HepG2 (cell line): ENCODE measurements at regions not wholly inside any gene's neighbourhood (a gene's known extent, or its start where the extent isn't known, plus 50 kb on each side); places are given as distances from the start of the nearest gene placed in this dataset.

Experiments used
- SMAD9 ChIP-seq: sonication (generic); formaldehyde crosslinking; IDR thresholded peaks from 2 replicates; pipeline ENCODE4 v1.5.1; 2020; ENCODE audit warnings: mild to moderate bottlenecking, missing genetic modification reagents
- ZKSCAN8 ChIP-seq: IDR thresholded peaks from 2 replicates; pipeline ENCODE4 v1.6.1; 2016; ENCODE audit warnings: borderline replicate concordance, missing genetic modification reagents, missing compliant biosample characterization
- ZNF468 ChIP-seq: sonication (generic); formaldehyde crosslinking; IDR thresholded peaks from 2 replicates; pipeline ENCODE4 v1.8.0; 2022; ENCODE audit warnings: mild to moderate bottlenecking, moderate library complexity, missing genetic modification reagents
- TF ChIP-seq, protein P1 (sequence below): fragments of 450-650 bp; IDR thresholded peaks from 2 replicates; pipeline ENCODE4 v1.6.1; 2017; ENCODE audit warnings: mild to moderate bottlenecking
- TF ChIP-seq, protein P2 (sequence below): fragments of 450-650 bp; IDR thresholded peaks from 2 replicates; pipeline ENCODE4 v1.6.1; 2017
- TF ChIP-seq, protein P3 (sequence below): sonication (generic); formaldehyde crosslinking; IDR thresholded peaks from 2 replicates; pipeline ENCODE4 v1.4.0; 2020; ENCODE audit warnings: mild to moderate bottlenecking, missing genetic modification reagents
- TF ChIP-seq, protein P4 (sequence below): IDR thresholded peaks from 2 replicates; pipeline ENCODE4 v1.6.1; 2016; ENCODE audit warnings: low read depth, control low read depth
- TF ChIP-seq, protein P5 (sequence below): sonication (generic); formaldehyde crosslinking; IDR thresholded peaks from 2 replicates; pipeline ENCODE4 v1.8.1; 2022; ENCODE audit warnings: mild to moderate bottlenecking, missing genetic modification reagents
- TF ChIP-seq, protein P6 (sequence below): sonication (generic); formaldehyde crosslinking; conservative IDR thresholded peaks from 2 replicates; pipeline ENCODE4 v1.8.1; 2023; ENCODE audit warnings: missing genetic modification reagents

DNA sequence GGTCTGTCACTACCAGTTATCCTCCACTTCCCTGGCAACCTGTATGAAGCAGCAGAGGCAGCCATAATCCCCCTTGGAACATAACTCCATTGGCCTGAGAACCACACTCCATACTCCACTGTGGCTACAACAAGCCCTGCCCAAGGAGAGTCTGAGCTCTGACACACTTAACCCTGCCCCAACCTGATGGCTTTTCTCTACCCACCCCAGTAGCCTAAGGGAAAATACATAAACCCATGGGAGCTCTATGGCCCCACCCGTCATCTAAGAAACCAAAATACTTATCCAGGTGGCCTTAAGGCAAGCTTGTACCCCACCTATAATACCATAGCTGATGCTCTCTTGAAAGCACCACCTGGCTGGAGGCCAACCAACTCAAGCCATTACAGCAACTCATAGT is 324.8 kb upstream of the GLI3 start (continued):
- TF ChIP-seq, protein P1, sequence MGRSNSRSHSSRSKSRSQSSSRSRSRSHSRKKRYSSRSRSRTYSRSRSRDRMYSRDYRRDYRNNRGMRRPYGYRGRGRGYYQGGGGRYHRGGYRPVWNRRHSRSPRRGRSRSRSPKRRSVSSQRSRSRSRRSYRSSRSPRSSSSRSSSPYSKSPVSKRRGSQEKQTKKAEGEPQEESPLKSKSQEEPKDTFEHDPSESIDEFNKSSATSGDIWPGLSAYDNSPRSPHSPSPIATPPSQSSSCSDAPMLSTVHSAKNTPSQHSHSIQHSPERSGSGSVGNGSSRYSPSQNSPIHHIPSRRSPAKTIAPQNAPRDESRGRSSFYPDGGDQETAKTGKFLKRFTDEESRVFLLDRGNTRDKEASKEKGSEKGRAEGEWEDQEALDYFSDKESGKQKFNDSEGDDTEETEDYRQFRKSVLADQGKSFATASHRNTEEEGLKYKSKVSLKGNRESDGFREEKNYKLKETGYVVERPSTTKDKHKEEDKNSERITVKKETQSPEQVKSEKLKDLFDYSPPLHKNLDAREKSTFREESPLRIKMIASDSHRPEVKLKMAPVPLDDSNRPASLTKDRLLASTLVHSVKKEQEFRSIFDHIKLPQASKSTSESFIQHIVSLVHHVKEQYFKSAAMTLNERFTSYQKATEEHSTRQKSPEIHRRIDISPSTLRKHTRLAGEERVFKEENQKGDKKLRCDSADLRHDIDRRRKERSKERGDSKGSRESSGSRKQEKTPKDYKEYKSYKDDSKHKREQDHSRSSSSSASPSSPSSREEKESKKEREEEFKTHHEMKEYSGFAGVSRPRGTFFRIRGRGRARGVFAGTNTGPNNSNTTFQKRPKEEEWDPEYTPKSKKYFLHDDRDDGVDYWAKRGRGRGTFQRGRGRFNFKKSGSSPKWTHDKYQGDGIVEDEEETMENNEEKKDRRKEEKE: no peak
- TF ChIP-seq, protein P2, sequence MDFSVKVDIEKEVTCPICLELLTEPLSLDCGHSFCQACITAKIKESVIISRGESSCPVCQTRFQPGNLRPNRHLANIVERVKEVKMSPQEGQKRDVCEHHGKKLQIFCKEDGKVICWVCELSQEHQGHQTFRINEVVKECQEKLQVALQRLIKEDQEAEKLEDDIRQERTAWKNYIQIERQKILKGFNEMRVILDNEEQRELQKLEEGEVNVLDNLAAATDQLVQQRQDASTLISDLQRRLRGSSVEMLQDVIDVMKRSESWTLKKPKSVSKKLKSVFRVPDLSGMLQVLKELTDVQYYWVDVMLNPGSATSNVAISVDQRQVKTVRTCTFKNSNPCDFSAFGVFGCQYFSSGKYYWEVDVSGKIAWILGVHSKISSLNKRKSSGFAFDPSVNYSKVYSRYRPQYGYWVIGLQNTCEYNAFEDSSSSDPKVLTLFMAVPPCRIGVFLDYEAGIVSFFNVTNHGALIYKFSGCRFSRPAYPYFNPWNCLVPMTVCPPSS: no peak
- TF ChIP-seq, protein P3, sequence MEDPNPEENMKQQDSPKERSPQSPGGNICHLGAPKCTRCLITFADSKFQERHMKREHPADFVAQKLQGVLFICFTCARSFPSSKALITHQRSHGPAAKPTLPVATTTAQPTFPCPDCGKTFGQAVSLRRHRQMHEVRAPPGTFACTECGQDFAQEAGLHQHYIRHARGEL (CRISPR knock-in tag): no peak
- TF ChIP-seq ZKSCAN8 (CRISPR knock-in tag): no peak
- TF ChIP-seq, protein P4, sequence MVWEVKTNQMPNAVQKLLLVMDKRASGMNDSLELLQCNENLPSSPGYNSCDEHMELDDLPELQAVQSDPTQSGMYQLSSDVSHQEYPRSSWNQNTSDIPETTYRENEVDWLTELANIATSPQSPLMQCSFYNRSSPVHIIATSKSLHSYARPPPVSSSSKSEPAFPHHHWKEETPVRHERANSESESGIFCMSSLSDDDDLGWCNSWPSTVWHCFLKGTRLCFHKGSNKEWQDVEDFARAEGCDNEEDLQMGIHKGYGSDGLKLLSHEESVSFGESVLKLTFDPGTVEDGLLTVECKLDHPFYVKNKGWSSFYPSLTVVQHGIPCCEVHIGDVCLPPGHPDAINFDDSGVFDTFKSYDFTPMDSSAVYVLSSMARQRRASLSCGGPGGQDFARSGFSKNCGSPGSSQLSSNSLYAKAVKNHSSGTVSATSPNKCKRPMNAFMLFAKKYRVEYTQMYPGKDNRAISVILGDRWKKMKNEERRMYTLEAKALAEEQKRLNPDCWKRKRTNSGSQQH (CRISPR knock-in tag): no peak
- TF ChIP-seq, protein P5, sequence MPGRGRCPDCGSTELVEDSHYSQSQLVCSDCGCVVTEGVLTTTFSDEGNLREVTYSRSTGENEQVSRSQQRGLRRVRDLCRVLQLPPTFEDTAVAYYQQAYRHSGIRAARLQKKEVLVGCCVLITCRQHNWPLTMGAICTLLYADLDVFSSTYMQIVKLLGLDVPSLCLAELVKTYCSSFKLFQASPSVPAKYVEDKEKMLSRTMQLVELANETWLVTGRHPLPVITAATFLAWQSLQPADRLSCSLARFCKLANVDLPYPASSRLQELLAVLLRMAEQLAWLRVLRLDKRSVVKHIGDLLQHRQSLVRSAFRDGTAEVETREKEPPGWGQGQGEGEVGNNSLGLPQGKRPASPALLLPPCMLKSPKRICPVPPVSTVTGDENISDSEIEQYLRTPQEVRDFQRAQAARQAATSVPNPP: no peak
- no peak for TF ChIP-seq SMAD9 (CRISPR knock-in tag)
- TF ChIP-seq, protein P6, sequence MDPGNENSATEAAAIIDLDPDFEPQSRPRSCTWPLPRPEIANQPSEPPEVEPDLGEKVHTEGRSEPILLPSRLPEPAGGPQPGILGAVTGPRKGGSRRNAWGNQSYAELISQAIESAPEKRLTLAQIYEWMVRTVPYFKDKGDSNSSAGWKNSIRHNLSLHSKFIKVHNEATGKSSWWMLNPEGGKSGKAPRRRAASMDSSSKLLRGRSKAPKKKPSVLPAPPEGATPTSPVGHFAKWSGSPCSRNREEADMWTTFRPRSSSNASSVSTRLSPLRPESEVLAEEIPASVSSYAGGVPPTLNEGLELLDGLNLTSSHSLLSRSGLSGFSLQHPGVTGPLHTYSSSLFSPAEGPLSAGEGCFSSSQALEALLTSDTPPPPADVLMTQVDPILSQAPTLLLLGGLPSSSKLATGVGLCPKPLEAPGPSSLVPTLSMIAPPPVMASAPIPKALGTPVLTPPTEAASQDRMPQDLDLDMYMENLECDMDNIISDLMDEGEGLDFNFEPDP (CRISPR knock-in tag): no peak
- no peak for TF ChIP-seq ZNF468 (CRISPR knock-in tag)
